ENCODE measurements at regions not wholly inside any gene's neighbourhood (a gene's known extent, or its start where the extent isn't known, plus 50 kb on each side); places are given as distances from the start of the nearest gene placed in this dataset.

DNA sequence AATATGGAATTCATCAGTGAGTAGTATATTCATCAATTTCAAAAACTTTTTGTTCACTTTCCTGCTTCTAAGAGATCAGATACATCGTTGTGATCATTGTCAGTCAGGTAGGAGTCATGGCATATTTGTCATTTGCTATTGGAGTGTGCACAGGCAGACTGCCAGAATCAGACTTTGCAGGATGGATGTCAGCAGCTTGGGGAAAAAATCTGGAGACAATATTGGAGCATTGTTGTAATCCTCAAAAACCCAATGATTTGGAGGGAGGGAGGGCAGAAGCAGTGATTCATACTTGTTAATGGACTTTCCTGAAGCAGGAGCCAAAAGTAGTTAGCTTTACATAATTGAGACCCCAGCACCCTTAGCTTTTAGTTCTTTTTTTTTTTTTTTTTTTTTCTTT lies 59.6 kb upstream of the DRP2 start:
- no peak for DNase-seq
- no peak for ATAC-seq
- intact Hi-C loops (cut with DNase I): no loop called here

DNA sequence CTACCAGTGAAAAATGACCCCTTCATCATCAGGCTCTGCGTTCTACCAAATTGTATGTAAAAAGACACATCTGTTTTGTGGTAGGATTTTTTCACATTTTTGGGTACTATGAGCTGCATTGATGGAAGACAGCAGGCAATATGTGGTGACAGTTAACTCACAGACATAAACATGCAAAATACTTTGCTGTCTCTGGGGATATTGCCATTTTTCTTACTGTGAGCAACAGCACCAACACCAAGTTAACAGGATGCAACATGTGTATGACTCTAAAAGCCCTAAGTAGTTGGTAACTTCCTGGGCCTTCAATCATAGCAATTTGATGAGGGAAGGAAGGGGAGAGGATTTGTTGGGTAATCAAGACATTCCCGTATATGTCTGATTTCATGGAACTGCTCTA lies 56.4 kb upstream of the DRP2 start:
- ATAC-seq: no peak
- intact Hi-C loops (cut with DNase I): no loop called here

DNA sequence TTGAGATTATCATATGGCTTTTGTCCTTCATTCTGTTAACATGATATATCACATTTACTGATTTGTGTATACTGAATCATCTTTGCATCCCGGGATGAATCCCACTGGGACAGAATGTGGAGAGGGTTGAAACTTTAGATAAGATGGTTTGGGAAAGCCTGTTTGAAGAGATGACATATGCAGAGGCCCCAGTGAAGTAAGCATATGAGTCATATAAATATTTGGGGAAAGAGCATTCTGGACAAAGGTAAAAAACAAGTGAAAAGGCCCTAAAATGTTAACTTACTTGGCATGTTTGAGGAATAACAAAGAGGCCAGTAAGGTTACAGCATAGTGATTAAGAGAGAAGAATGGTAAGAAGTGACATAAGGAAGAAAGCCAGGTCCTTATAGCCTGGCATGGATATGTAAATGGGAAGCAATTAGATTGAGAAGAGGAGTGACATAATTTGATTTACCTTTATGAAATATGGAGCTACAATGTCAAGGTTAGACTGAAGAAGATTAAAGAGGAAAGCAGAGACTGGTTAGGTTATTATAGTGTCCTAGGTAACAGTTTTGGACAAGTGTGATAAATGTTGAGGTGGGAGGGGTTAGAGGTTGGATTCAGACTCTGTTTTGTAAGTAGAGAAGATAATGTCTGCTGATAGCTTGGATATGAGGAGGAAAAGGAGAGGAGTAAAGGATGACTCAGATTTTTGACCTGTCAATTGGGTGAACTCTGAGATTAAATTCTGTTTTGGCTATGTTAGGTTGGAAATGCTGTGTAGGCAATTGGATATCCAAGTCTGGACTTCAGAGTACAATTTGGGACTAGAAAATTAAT lies 54.6 kb upstream of the DRP2 start:
- peak in 1 of 2 donors; percentile 84 for ATAC-seq
- intact Hi-C loops (cut with DNase I): no loop called here
- no peak for DNase-seq

More for the DNA sequence above, 56.4 kb upstream of the DRP2 start:
- no peak for DNase-seq
